Large intestine (tissue), 3 donors: ENCODE measurements at regions not wholly inside any gene's neighbourhood (a gene's known extent, or its start where the extent isn't known, plus 50 kb on each side); places are given as distances from the start of the nearest gene placed in this dataset.
"Not testable (repeated sequence)": the region's sequence is repeated elsewhere in the genome, so short reads cannot be mapped to it uniquely, and the experiment has no call there.

ENCODE experiments used
- DNase-seq, 2 donors: peaks; one replicate each; pipeline versions ENCODE4 v3.0.0 to v3.0.0-alpha.2; 2013
- H3K27ac ChIP-seq: one replicate; pipeline ENCODE4 v1.5.1; 2013; ENCODE audit warnings: low read length
- H3K27me3 ChIP-seq: 2 replicates; pipeline ENCODE4 v1.6.1; 2013; ENCODE audit warnings: low read length; ENCODE audit not compliant: control insufficient read depth, insufficient read depth
- H3K36me3 ChIP-seq: 2 replicates; pipeline ENCODE4 v1.6.1; 2013; ENCODE audit warnings: low read length; ENCODE audit not compliant: control insufficient read depth, insufficient read depth
- H3K4me1 ChIP-seq: one replicate; pipeline ENCODE4 v1.6.1; 2013; ENCODE audit warnings: low read length; ENCODE audit not compliant: control insufficient read depth, insufficient read depth
- H3K4me3 ChIP-seq: one replicate; pipeline ENCODE4 v1.5.1; 2013; ENCODE audit warnings: low read length
- H3K9me3 ChIP-seq: one replicate; pipeline ENCODE4 v1.6.1; 2013; ENCODE audit warnings: mild to moderate bottlenecking, low read depth, low read length, moderate library complexity; ENCODE audit not compliant: control insufficient read depth
- WGBS: methylation state at CpG from one replicate; pipeline ENCODE4 v1.1.5; 2013; ENCODE audit warnings: low lambda C conversion rate; ENCODE audit not compliant: insufficient coverage; 5-methylcytosine and 5-hydroxymethylcytosine counted together

DNA sequence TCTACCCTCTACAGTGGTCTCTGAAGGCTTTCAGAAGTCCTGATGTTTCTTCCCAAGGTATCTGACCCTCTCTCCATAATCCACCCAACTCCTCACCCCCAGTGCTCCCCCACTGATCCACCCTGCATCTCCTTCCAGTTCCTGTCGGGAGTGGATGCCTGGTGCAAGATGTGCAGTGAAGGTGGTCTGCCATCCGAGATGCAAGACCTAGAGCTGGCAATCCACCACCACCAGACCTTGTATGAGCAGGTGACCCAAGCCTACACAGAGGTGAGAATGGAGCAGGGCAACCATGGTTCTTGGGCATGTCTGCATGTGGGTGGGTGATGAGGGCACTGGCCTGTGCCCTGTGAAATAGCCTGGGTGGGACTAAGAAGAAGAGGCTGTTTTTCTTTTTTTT, 337.8 kb upstream of the ROPN1 start:
- WGBS, result no CpG with 5 or more reads among the region's 2 CpGs
- no peak overlapping the region for H3K27ac ChIP-seq
- H3K4me1 ChIP-seq, result no peaks in the 10 kb centered on the region
- no peaks in the 10 kb centered on the region for H3K27me3 ChIP-seq
- no peaks in the 10 kb centered on the region for H3K9me3 ChIP-seq
- DNase-seq, result no peak
- H3K4me3 ChIP-seq, result no peak overlapping the region
- H3K36me3 ChIP-seq, result no peaks in the 10 kb centered on the region

DNA sequence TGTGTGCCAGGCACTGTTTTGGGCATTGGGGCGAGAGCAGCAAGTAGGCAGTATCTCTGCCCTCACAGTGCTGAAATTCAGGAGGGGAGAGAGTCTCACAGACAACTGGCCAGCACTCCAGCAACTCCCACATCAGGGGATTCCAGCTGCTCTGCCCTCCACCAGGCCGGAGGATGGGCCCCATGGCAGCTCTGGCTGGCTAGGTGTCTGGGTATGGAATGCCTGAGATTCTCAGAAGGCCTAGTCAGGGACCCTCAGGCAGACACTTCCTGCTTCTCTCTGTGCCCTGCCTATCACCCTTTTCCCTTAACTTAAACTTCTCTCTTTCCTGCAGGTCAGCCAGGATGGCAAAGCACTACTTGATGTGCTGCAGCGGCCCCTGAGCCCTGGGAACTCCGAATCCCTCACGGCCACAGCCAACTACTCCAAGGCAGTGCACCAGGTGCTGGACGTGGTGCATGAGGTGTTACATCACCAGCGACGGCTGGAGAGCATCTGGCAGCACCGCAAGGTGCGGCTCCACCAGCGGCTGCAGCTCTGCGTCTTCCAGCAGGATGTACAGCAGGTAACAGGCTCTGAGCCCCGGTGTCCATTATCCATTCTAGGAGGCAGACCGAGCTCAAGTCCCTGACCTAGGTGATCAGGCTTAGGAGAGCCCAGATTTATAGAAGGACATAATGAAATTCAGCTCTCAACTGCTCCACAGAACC, 342.2 kb upstream of the ROPN1 start:
- no peak for DNase-seq
- H3K27ac ChIP-seq, result no peak overlapping the region
- no peaks in the 10 kb centered on the region for H3K4me1 ChIP-seq
- no peaks in the 10 kb centered on the region for H3K27me3 ChIP-seq
- H3K36me3 ChIP-seq, result no peaks in the 10 kb centered on the region
- WGBS, result no CpG with 5 or more reads among the region's 14 CpGs
- no peaks in the 10 kb centered on the region for H3K9me3 ChIP-seq
- H3K4me3 ChIP-seq, result no peak overlapping the region

DNA sequence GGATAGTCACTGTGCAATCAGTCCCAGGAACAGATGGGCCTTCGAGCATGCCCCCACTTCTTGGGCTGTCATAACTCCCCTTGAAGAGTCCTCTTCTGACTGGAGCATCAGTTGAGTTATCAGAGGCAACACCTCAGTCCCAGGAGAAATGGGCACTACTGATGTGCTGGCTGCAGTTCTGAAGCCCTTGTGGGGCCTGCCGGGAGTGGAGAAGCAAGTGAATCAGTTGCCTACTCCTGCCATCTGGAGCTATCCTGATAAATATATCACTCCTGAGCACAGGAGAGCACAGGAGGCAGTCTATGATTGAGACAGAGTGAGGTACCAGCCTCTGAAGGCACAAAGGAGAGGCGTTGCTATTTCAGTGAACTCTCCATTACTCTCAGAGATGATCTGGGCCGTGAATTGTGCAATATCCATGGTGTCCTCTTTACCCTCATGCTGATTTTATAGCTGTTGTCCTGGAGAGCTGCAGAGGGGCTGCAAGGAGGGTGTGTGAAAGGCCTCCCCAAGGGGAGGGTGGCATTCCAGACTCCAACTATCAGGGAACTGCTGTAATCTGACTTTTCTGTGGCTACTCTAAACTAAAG, 344.2 kb upstream of the ROPN1 start:
- Histone ChIP-seq H3K4me3 (no peak overlapping the region), H3K4me1 (no peaks in the 10 kb centered on the region), H3K9me3 (no peaks in the 10 kb centered on the region), H3K27ac (no peak overlapping the region), H3K27me3 (no peaks in the 10 kb centered on the region), H3K36me3 (no peaks in the 10 kb centered on the region)
- WGBS, result 83% methylated on average over 1 of the region's 4 CpGs
- DNase-seq, result no peak

DNA sequence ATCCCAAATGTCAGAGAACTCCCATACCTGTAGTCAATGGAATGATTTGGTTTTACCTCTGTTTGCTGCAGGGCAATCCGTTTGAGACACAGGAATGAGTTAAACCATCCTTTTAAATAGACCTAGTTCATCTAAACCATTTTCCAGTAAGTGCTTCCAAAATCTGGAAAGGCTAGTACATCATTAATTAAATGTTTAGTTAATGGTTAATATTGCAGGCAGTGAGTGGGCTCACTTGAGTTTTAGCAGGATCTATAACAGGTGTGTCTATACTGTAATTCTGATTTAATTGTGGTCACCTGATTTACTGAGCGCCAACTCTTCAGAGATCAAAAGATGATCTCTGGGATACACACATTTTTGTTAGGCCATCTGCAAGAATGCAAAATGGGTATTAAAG, 353.9 kb upstream of the ROPN1 start:
- no peak for DNase-seq
- no CpG with 5 or more reads among the region's 2 CpGs for WGBS

DNA sequence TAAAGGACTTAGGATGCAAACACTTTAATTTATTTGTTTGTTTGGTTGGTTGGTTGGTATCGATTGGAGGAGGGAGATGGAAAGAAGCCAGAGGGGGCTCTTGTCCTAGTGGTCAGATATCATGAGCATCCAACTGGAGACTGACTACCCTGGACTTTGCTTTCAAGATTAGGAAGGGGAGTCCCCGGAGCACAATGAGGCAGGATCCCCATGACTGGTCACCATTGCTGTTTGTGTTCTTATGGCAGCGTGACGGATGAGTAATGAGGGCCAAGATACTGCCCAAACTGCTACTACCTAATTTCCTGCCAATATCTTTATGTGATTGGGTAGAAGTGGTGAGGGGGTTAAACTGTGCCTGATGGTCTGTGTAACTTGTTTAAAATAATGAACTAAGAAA, 354.6 kb upstream of the ROPN1 start:
- no peaks in the 10 kb centered on the region for H3K27me3 ChIP-seq
- WGBS, result no CpG with 5 or more reads among the region's 4 CpGs
- no peak for DNase-seq
- H3K4me1 ChIP-seq, result peaks cover 4% of the 10 kb centered on the region
- no peaks in the 10 kb centered on the region for H3K36me3 ChIP-seq
- no peak overlapping the region for H3K27ac ChIP-seq
- no peak overlapping the region for H3K4me3 ChIP-seq
- H3K9me3 ChIP-seq, result no peaks in the 10 kb centered on the region

More for the DNA sequence above, 353.9 kb upstream of the ROPN1 start:
- no peaks in the 10 kb centered on the region for H3K36me3 ChIP-seq
- H3K9me3 ChIP-seq, result no peaks in the 10 kb centered on the region
- no peak overlapping the region for H3K27ac ChIP-seq
- H3K4me1 ChIP-seq, result no peaks in the 10 kb centered on the region
- H3K27me3 ChIP-seq, result no peaks in the 10 kb centered on the region
- no peak overlapping the region for H3K4me3 ChIP-seq

DNA sequence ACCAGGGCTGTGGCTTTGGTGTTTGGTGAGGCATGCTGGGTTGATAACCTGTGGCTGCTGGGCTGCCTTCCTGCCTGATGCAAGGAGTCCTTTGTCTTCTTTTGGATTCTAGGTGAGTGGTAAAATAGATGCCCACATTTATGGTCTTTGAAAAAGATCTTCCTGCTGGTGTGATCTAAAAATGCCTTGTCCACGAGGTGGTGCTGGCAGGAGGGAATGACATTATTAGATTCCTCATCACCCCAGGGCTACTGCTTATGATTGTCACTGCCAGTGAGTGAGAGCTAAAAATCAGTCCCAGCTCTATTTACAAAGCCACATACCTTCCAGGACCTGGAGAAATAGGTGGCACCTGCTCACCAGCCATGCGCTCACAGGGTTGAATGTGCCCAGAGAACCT, 355.5 kb upstream of the ROPN1 start:
- no peaks in the 10 kb centered on the region for H3K27me3 ChIP-seq
- H3K4me1 ChIP-seq, result peaks cover 8% of the 10 kb centered on the region
- no peaks in the 10 kb centered on the region for H3K36me3 ChIP-seq
- no peak overlapping the region for H3K4me3 ChIP-seq
- no peak for DNase-seq
- no peak overlapping the region for H3K27ac ChIP-seq
- WGBS, result no CpG with 5 or more reads among the region's 2 CpGs
- H3K9me3 ChIP-seq, result no peaks in the 10 kb centered on the region

DNA sequence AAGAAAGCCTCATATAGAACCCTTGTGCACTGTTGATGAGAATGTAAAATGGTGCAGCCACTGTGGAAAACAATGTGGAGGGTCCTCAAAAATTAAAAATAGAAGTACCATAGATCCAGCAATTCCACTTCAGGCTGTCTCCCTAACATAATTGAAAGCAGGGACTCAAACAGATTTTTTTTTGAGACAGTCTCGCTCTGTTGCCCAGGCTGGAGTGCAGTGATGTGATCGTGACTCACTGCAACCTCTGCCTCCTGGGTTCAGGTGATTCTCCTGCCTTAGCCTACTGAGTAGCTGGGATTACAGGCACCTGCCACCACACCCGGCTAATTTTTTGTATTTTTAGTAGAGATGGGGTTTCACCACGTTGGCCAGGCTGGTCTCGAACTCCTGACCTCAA, 356.6 kb upstream of the ROPN1 start:
- not testable (repeated sequence) for H3K4me1 ChIP-seq, H3K27ac ChIP-seq, H3K4me3 ChIP-seq, H3K36me3 ChIP-seq, DNase-seq, H3K9me3 ChIP-seq, H3K27me3 ChIP-seq
- no CpG with 5 or more reads among the region's 5 CpGs for WGBS

DNA sequence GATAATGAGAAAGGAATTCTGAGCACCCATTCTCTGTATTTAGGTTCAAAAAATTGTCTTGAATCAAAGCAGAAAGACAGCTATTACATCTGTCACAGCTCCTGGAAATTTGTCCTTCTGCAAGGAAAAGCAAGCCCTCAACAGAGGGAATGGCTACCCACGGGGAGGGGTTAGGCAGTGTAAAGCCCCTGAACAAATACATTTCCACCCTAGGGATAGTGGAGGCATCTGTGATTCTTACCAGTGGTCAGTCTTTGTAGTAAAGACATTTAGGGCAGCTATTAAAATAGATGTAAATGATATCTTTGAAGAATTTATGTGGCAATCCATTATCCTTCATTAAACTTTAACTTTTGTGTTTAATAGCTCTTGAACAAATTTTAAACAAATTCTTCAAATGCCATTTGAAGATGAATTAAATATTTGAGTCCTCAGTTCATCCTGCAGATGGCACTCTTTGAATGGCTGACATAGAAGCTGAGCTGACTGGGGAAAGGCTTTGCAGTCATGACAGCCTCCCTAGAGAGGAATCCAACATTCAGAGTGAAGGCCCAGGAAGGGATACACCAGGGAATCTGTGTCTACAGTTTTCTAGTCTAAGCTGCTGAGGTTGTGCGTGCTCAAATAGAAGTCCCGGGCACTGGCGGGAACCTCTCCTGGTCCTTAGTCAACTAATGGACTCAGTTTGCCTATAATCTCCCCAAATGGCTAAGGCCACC, 359.7 kb upstream of the ROPN1 start:
- no CpG with 5 or more reads among the region's 4 CpGs for WGBS
- peak overlapping the region; percentile 5 for H3K27ac ChIP-seq
- H3K4me3 ChIP-seq, result no peak overlapping the region
- no peaks in the 10 kb centered on the region for H3K27me3 ChIP-seq
- H3K9me3 ChIP-seq, result no peaks in the 10 kb centered on the region
- no peaks in the 10 kb centered on the region for H3K36me3 ChIP-seq
- DNase-seq, result peak; percentile 60 to 70
- peaks cover 14% of the 10 kb centered on the region for H3K4me1 ChIP-seq

DNA sequence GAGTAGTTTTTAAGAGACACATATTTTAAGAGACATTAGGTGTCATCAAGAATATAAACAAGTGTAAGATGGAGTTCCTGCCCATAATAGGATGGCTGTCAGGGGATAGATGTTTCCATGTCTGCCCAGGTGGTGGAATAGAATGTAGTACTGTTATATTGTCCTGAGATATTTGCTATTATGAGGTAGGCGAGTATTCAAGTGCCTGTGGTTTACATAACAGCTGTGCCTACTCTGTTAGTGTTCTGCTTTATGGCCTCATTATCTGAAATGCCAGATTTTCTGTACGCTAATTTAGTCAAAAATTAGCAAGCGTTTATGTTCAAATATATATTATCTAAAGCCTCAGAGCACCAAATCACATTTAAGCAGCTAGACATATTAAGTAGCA, 360.2 kb upstream of the ROPN1 start:
- peaks cover 14% of the 10 kb centered on the region for H3K4me1 ChIP-seq
- no peaks in the 10 kb centered on the region for H3K36me3 ChIP-seq
- no peaks in the 10 kb centered on the region for H3K27me3 ChIP-seq
- no peak overlapping the region for H3K4me3 ChIP-seq
- DNase-seq, result no peak
- peak overlapping the region; percentile 5 for H3K27ac ChIP-seq
- no peaks in the 10 kb centered on the region for H3K9me3 ChIP-seq
- 40% methylated on average over 1 of the region's 3 CpGs for WGBS

DNA sequence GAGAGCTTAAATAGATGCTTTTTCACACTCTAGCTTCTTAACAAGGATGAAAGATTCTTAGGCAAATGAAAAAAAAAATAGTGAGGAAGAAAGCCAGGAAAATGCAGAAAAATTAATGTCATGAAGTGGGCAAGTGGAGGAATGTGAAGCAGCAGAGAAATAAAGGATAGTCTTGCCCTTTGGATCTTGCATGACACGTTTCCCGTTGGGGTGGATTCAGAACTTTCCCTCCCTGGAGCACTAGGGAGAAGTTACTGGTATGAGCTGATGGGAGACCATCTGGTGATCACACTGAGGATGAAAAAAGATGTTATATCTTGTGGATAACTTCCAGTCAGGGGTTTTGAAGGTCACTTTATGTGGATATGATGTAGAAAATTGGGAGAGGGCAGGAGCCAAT, 361.8 kb upstream of the ROPN1 start:
- Histone ChIP-seq H3K36me3 (no peaks in the 10 kb centered on the region), H3K9me3 (no peaks in the 10 kb centered on the region), H3K27me3 (no peaks in the 10 kb centered on the region), H3K4me1 (peaks cover 17% of the 10 kb centered on the region), H3K27ac (peak overlapping the region; percentile 69), H3K4me3 (no peak overlapping the region)
- 34% methylated on average over 2 of the region's 2 CpGs for WGBS
- DNase-seq, result peak in 1 of 2 donors; percentile 64
